ENCODE measurements at regions not wholly inside any gene's neighbourhood (a gene's known extent, or its start where the extent isn't known, plus 50 kb on each side); places are given as distances from the start of the nearest gene placed in this dataset.

- no peak for TF ChIP-seq POLR2A (IDR thresholded peaks at IDR 0.05)
- no peak for TF ChIP-seq CTCF (IDR thresholded peaks at IDR 0.05 in 4 of 5, conservative IDR thresholded peaks at IDR 0.05 in 1 of 5)
Measured at GRCh38 chr1:5500541-5500940, 491.7 kb downstream of the NPHP4 start.

Data from gastrocnemius medialis (tissue), 4 donors.